LHCN-M2 (cell line): ENCODE measurements at regions not wholly inside any gene's neighbourhood (a gene's known extent, or its start where the extent isn't known, plus 50 kb on each side); places are given as distances from the start of the nearest gene placed in this dataset.
A peak's percentile ranks its signal among the peaks of the same experiment; 100 is the strongest.

Experiments
- DNase-seq: peaks from one replicate; pipeline ENCODE4 v3.0.0-alpha.2; 2012; ENCODE audit warnings: low read depth

DNA sequence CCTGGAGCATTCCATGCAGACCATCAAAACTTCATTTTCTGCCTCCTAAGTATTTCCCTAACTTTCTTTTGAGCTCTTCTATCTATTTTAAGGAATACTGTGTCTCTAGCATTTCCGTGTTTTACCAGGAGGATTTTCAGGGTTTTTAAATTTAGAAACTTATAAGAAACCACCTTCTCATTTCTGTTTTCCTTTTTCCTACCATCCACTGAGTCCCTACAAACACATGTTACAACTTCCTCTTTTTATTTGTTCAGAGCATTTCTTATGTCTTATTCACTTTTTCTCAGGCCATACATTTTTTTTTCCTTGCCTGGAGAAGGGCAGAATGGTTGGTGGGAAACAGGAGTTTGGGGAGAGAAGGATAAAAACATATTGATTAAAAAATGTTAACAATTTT, 130.0 kb upstream of the BMP5 start:
- DNase-seq: no peak

DNA sequence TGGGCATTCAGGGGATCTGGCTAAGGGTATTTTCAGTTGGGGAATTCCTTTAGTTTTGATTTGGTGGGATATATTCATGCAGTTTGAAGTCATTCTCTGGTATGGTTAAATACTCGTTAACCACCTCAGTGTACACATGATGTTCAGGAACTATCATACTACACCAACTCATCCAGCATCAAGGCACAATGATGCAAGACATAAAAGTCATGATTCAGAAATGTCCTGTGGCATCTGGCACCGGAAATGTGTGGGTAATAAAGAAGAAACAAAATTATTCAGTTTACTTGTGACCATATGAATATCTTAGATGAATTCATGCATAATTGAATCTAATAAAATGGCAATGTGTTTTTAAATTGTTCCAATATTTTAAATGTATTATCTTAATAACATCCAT, 129.0 kb upstream of the BMP5 start:
- peak; percentile 86 for DNase-seq

DNA sequence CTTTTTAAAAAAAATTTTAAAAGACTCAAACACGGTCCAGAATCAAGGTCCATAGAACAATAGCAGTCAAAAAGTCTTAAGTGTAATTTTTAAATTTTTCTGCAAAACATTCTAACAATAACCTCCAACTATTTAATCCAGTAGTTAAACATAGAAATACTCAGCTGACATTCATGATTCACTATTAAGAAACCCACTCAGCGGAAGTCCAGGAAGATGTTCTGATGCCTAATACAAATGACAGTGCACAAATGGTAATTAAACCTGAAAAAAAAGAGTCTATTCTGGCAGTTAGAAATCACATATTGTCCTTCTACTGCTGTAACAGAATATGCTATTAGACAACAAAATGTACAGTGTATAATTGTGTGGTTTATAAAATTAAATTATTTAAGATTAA, 128.2 kb upstream of the BMP5 start:
- DNase-seq: peak; percentile 26

DNA sequence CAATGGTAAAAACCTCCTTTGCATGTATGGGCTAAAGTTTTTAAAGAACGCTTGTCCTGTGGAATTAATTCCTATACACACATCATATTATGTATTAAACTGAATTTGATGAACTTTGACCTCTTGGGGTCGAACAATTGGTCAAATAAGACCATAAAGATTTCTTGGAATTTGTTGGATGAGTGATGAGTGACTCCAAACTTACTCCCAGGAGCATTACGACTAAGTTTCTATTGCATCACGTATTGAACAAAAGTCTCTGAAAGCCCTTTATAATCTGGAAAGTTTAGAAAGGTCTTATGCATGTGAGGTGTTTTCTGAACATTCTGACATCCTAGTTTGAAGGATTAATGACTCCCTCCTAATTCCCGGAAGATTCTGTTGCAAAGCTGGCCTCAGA, 126.9 kb upstream of the BMP5 start:
- peak; percentile 76 for DNase-seq

DNA sequence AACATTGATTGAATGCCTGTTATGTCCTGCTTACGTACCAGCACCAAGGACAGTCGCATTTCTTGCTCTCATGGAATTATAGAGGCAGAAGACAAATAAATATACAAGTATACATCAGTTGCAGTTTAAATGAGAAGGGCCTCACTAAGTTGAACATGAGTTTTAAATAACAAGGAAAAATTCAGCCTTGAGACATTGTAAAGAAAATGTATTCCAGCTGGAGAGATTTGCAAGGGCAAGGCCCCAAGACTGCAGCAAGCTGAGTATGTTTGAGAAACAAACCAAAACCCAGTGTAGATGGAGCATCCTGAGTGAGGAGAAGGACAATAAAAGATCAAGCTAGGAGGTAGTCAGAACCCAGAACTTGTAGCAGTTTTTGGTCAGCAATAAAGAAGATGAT, 123.2 kb upstream of the BMP5 start:
- DNase-seq: no peak

DNA sequence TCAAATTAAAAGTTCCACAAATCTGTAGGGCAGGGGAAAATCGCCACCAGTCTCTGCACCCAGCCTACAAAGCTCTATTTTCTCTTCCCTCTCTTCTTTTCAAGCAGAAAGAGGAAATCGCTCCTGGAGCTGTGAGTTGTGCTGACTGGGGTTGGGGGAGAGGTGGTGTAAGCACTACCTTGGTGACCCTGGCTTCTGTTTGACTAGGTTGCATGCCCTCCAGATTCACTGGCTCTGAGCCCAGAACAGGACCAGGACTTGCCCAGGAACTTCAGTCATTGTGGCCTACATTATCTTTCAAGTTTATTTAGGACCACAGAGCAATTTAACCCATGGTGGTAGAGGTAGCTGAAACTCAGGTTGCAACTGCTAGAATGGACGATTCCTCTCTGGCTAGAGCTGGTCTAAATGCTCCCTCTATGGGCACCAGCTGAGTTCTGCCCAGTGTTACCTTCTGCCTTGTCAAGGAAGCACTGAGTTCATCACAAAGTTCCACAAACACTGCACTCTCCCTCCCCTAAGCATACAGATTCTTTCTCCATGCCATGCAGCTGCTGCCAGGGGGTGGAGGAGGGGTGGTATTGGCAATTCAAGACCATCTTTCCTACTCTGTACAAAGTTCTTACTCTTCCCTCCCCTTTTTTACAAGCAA, 122.0 kb upstream of the BMP5 start:
- DNase-seq: no peak

DNA sequence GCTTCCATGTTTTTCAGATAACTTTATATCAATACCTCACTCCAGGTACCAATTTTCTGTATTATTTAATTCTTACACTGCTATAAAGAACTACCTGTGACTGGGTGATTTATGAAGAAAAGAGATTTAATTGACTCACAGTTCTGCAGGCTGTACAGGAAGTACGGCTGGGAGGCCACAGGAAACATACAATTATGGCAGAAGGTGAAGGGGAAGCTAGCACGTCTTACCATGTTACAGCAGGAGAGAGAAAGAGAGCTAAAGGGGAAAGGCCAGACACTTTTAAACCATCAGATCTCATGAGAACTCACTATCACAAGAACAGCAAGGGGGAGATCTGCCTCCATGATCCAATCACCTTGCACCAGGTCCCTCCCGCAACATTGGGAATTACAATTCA, 119.1 kb upstream of the BMP5 start:
- DNase-seq: no peak

DNA sequence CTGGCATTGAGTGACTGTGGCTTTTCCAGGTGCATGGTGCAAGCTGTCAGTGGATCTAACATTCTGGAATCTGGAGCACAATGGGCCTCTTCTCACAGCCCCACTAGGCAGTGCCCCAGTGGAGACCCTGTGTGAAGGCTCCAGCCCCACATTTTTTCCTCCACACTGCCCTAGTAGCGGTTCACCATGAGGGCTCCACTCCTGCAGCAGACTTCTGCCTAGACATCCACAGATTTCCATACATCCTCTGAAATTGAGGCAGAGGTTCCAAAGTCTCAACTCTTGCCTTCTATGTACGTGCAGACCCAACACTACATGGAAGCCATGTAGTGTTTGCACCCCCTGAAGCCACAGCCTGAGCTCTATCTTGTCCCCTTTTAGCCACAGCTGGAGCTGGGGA, 118.0 kb upstream of the BMP5 start:
- no peak for DNase-seq

DNA sequence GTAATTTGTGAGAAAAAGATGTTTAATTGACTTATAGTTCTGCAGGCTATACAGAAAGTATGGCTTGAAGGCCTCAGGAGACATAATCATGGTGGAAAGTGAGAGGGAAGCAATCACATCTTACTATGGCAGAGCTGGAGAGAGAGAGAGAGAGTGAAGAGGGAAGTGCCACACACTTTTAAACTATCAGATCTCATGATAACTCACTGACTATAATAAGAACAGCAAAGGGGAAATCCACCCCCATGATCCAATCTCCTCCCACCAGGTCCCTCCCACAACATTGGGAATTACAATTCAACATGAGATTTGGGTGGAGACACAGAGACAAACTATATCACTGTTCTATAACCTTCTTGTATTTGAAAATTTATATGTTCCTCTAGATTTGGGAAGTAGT, 117.2 kb upstream of the BMP5 start:
- no peak for DNase-seq

DNA sequence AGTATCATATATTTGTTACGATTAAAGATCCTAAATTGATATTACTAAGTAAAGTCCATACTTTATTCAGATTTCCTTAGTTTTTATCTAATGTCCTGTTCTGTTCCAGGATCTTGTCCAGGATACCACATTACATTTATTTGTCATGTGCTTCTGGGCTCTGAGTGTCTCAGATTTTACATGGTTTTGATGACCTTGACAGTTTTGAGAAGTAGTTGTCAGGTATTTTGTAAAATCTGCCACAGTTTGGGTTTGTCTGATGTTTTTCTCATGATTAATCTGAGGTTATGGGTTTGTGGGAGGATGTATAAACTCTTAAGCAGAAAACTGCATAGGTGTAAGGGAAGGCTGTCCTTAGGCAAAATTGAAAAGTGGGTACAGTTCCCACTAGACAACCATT, 109.9 kb upstream of the BMP5 start:
- no peak for DNase-seq

DNA sequence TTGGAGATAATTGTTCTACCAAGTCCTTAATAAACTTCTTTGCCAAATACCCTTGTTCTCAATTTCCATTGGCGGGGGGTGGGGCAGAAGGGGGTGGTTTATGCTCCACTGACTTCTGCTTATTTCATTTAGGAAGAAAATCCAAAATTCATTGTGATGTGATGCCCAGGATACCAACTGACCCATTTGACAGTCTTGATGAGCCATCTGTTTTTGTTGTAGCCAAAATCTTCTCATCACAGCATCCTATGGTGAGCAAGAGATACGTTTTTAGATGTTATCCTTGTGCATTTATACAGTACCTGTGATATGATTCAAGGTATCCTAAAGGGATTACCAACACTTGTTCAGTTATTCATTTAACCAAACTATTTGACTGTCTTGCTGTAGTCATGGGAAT, 108.5 kb upstream of the BMP5 start:
- DNase-seq: no peak

DNA sequence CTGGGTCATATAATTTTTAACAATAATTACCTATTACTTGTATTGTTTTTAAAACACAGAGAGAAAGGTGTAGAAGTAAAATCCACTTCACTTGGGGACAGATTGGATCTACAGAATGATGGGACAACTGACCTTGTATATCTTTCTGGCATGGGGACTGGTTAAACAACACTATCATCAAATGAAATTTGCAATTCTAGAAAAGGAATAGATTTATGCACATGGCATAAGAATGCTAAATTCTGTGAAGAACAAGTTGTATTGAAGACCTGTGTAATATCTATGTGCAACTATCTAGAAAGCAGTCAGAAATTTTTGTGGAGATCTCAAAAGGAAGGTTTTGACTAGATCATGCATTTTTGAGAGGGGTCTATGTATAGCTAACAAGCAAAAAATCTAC, 106.3 kb upstream of the BMP5 start:
- DNase-seq: no peak

DNA sequence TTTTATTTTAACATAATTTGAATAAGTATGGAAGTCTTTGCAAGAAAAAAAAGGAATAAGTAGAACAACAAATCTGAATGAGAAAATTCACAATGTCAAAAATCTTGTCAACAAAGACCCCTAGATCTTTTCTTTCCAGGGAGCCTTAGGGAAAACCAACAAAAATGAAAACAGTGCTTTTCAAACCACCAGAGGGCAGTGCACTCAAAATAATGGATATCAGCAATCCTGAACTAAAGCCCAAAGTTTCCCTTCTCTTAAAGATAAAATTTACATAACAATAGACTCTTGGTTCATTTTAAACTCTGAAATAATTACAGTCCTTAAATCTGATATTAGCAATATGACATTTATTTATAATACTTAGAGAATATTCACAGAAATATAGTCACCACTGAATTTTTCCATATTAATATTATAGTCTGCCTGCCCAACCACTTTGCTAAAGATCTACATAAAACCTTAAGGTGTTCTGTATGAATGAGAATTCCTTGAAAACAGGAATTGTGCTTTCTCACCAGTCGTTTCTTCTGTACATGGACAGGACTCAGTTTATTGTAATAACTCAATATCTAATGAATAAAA, 105.3 kb upstream of the BMP5 start:
- peak; percentile 41 for DNase-seq

DNA sequence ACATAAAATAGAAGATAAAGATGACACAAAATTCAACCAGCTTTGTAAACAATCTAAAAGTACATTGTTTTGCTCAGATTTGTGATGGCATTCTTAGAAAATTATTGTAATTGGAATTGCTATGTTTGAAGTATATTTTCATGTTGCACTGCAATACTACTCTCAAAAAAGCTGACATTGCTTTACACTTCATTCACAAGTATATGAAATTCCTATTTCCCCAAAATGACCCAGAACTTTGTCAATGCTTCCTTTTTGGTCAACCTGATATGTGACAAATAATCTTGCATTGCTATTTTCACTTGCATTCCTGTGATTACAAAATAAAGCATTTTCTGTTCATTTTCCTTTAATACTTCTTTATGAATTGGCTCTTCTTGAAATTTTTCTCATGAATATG, 104.1 kb upstream of the BMP5 start:
- no peak for DNase-seq

DNA sequence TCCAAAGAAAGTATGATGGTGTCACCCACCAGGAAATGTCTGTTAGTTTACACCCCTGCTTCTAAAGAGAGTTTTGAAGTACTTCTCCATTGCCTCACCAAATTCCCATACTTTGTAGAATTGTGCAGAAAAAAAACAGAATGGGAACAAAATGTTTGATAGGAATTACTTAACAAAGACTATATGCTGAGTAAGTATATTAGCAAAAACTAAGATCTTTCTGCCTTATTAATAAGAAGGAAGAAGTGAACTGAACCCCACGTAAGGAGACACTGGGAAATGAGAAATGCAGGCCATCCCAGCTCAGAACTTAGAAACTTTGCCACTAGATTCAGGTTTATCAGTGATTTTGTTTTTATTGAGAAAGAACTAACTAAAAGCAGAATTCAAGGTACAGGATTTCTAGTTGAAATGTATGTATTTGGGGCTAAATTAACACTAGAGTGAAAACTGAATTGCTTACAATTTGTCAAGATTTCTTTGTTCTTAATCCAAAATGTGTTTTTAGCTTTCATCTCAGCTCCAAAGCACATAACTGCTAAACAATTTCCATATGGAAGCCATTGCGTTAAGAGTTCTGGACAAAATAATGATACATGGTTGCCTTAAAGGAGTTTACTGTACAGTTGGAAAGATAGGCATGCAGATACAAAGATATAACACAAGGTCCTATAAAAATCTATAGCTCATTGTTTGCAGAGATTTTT, 102.7 kb upstream of the BMP5 start:
- no peak for DNase-seq

DNA sequence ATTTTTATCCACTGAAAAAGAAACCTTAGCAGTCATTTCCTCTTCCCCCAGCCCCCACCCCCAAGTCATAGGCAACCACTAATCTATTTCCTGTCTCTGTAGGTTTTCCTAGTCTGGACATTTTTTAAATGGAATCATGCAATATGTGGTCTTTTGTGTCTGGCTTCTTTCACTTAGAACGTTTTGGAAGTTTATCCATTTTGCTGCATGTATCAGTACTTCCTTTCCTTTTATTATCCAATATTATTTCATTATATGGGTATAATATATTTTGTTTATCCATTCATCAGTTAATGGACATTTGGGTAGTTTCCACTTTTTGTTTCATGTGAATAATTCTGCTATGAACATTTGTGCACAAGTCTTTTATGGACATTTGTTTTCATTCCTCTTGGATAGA, 99.3 kb upstream of the BMP5 start:
- DNase-seq: no peak

DNA sequence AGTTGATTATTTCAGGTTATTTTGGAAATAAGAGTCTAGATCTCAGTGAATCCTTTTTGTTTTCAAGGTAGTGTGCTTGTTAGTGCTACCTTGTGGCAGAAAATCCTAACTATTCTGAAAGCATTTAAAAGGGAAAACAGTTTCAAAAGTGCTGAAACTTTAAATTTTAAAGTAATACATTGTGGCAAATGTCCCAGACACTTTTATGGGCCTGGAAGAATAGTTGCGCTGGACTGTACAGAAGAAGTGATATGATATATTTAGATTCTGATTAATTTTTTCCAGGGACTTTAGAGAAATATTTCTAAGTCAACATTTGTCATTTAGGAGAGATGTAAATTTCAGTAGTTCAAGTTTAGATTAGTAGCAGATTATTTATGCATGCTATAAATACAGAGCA, 96.7 kb upstream of the BMP5 start:
- DNase-seq: no peak

DNA sequence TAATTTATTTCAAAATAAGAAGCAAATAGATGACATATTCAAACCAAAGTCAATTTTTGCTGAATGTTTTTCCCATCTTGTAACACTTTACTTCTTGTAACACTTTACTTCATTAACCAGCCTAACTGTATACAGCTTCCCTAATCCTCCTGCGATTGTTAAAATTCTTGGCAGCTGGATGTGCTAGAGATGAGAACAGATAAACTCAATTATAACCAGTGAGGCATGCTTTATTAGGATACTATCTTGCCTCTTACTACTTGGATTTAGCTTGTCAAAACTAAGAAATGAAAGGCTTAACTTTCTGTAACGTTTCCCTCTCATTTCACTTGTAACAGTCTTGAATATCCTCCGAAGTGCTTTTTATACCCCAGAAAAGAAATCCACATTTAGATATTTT, 94.1 kb upstream of the BMP5 start:
- DNase-seq: no peak

DNA sequence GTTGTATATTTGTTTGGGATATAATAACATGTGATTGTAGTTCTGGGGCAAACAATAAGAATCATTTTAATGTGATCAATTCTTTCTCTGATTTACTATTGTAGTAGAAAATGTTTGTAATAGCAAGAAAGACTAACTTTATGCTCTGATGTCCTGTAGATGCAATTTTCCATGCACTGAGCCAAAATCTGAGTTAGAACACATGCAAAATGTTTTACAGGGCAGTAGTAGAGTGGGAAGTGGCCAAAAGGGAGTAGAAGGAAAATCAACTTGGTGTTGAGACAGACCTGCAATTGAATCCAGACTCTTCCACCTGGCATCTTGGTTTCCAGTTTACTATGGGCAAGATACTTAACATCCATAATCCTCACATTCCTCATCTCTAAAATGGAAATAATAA, 93.5 kb upstream of the BMP5 start:
- DNase-seq: no peak

DNA sequence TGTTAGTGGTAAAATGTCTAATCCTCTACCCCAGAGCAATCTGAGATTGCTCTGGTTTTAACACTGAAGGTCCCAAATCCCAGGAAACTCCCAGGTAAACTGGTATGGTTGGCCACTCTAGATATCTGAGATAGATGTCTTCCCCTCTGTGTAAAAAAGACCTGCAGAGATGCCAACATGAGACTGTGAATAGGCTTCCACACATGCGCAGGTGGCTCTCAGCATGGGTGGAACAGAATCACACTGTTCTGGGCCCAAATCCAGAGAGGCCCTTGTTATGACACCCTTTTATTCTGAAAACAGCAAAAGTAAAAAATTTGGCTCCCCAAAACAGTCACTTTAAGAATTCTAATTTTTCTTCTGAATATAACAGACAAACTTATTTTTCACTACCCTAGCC, 88.7 kb upstream of the BMP5 start:
- DNase-seq: no peak

DNA sequence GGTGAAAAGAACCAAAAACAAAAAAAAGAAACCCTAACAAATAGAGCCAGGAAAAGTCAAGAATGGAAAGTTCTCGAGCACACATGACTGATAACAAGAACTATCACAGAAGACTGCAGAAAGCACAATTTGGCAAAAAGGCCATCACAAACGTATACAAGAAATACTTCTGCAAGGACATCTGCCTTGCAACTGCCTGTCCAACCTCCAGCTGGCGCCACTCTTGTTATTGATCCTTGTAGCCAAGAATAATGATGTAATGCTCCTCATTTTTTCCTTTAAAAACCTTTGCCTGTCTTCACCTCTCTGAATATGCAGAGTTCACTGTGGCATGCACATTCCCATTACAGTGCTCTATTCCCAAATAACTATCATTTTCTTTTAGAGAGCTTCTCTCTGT, 87.9 kb upstream of the BMP5 start:
- peak; percentile 18 for DNase-seq

DNA sequence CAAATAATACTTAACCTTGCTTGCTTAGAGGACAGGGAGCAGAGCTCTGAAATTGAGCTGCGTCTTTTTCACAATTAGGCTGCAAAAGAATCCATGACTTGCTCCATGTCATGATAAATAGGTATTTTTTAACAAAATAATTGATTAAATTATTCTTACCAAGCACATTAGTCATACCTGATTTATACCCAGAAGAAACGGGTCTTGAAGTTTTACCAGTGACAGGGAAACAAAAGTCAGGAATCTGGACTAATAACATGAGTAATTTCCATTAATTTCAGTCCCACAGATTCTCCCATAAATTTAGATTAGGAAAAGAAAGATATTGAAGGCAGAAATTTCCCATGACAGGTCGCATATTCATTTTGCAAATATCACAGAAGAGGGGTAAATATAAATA, 85.0 kb upstream of the BMP5 start:
- DNase-seq: no peak

DNA sequence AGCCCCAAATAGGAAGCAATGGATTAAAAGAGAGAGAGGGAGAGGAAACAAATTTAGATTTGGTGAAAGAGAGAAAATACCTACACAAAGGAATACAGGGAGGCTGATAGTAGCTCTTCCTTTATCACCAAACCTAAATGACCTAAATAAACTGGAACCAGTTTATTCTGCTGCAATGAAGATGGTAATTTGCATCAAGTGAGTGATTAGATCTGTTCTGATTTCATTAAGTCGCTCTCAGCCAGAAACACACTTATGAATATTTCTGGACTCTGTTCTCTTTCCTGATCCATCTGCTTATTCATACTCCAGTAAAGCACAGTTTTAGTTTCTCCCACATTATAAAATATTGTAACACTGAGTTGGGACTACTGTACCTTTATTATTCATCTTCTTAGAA, 83.4 kb upstream of the BMP5 start:
- DNase-seq: no peak
